SK-N-SH (cell line): ENCODE measurements at regions not wholly inside any gene's neighbourhood (a gene's known extent, or its start where the extent isn't known, plus 50 kb on each side); places are given as distances from the start of the nearest gene placed in this dataset.

Experiments used
- CTCF ChIA-PET: fragments of 300-600, 350-600 bp; formaldehyde crosslinking; extraction: SDS; loops from one replicate; lab custom pipeline; 2021; lab: Yijun Ruan, JAX
- POLR2A ChIA-PET: fragments of 350-600 bp; sonication (Branson Sonifier 250); formaldehyde crosslinking; extraction: SDS; loops from one replicate; lab custom pipeline; 2020; ENCODE audit warnings: antibody characterized with exemption, inconsistent platforms; lab: Yijun Ruan, JAX
- DNase-seq: peaks from one replicate; pipeline ENCODE4 v3.0.0; 2012
- H2AFZ ChIP-seq: fragments of 200-600 bp; sonication (generic); 2 replicates; pipeline ENCODE4 v1.8.1; 2016; ENCODE audit warnings: antibody characterized with exemption, mild to moderate bottlenecking, low read depth
- H3F3A ChIP-seq: fragments of 200-600 bp; sonication (generic); replicated peaks from 2 replicates; pipeline ENCODE3; 2016; ENCODE audit warnings: antibody characterized with exemption, mild to moderate bottlenecking; ENCODE audit not compliant: insufficient read depth
- H3K27ac ChIP-seq, 2 experiments: fragments of 200-500 bp in 1 of 2; fragments of 200-600 bp in 1 of 2; sonication (Bioruptor generic) in 1 of 2; sonication (generic), shearing (Covaris generic) in 1 of 2; 2 replicates each; pipeline versions ENCODE4 v1.5.1 to v1.6.1; 2014 to 2016; ENCODE audit warnings: low read depth in 2 of 2, inconsistent platforms in 1 of 2, low read length in 1 of 2, mild to moderate bottlenecking in 1 of 2, mixed read lengths in 1 of 2
- H3K27me3 ChIP-seq: fragments of 200-600 bp; sonication (generic), shearing (Covaris generic); 2 replicates; pipeline ENCODE4 v1.6.1; 2016; ENCODE audit warnings: mixed run types; ENCODE audit not compliant: insufficient read depth
- H3K36me3 ChIP-seq, 2 experiments: fragments of 200-500 bp in 1 of 2; fragments of 200-600 bp in 1 of 2; sonication (Bioruptor generic) in 1 of 2; sonication (generic) in 1 of 2; replicated peaks in 1 of 2; 2 replicates each; pipeline versions ENCODE3 to v1.5.1; 2014 to 2016; ENCODE audit warnings: low read length in 1 of 2, mild to moderate bottlenecking in 1 of 2; ENCODE audit not compliant: insufficient read depth in 2 of 2, control insufficient read depth in 1 of 2
- H3K4me1 ChIP-seq, 2 experiments: fragments of 200-500 bp in 1 of 2; fragments of 200-600 bp in 1 of 2; sonication (Bioruptor generic) in 1 of 2; sonication (generic), shearing (Covaris generic) in 1 of 2; 2 replicates each; pipeline versions ENCODE4 v1.5.1 to v1.6.1; 2014 to 2016; ENCODE audit warnings: low read depth in 1 of 2, low read length in 1 of 2, mixed run types in 1 of 2; ENCODE audit not compliant: insufficient read depth in 2 of 2, control insufficient read depth in 1 of 2
- H3K4me2 ChIP-seq: fragments of 200-600 bp; sonication (generic), shearing (Covaris generic); 2 replicates; pipeline ENCODE4 v1.6.1; 2017; ENCODE audit warnings: mixed run types
- H3K4me3 ChIP-seq, 2 experiments: fragments of 200-500 bp in 1 of 2; fragments of 200-600 bp in 1 of 2; sonication (Bioruptor generic) in 1 of 2; sonication (generic), shearing (Covaris generic) in 1 of 2; 2 replicates each; pipeline versions ENCODE4 v1.5.1 to v1.8.1; 2014 to 2016; ENCODE audit warnings: low read depth in 2 of 2, inconsistent platforms in 1 of 2, low read length in 1 of 2, mild to moderate bottlenecking in 1 of 2, mixed read lengths in 1 of 2, moderate library complexity in 1 of 2
- H3K79me2 ChIP-seq: fragments of 200-600 bp; sonication (generic); 2 replicates; pipeline ENCODE4 v1.8.1; 2017; ENCODE audit warnings: mild to moderate bottlenecking; ENCODE audit not compliant: insufficient read depth
- H3K9ac ChIP-seq: fragments of 200-600 bp; sonication (generic); 2 replicates; pipeline ENCODE4 v1.6.1; 2017; ENCODE audit warnings: mixed run types
- H3K9me2 ChIP-seq: fragments of 200-600 bp; sonication (generic); 2 replicates; pipeline ENCODE4 v1.6.1; 2017; ENCODE audit warnings: mixed run types
- H3K9me3 ChIP-seq: fragments of 200-600 bp; sonication (generic); 2 replicates; pipeline ENCODE4 v1.6.1; 2017; ENCODE audit warnings: mixed run types, mild to moderate bottlenecking, moderate library complexity
- H4K20me1 ChIP-seq: fragments of 200-600 bp; sonication (generic); 2 replicates; pipeline ENCODE4 v1.6.1; 2017; ENCODE audit warnings: mild to moderate bottlenecking, mixed run types; ENCODE audit not compliant: insufficient read depth
- CHD2 ChIP-seq: fragments of 150-350 bp; IDR thresholded peaks from 2 replicates; pipeline ENCODE4 v1.6.1; 2018; ENCODE audit warnings: low read length; ENCODE audit not compliant: partially characterized antibody
- CTCF ChIP-seq: fragments of 200-600 bp; sonication (generic); IDR thresholded peaks from 2 replicates; pipeline ENCODE4 v1.6.1; 2017; ENCODE audit warnings: antibody characterized with exemption, mild to moderate bottlenecking, moderate library complexity
- FOXJ3 ChIP-seq: sonication (generic); formaldehyde crosslinking; IDR thresholded peaks from 2 replicates; pipeline ENCODE4 v1.5.1; 2020; ENCODE audit warnings: mild to moderate bottlenecking, missing genetic modification reagents
- GATA2 ChIP-seq: sonication (generic); formaldehyde crosslinking; IDR thresholded peaks from 2 replicates; pipeline ENCODE4 v1.5.0; 2020; ENCODE audit warnings: mild to moderate bottlenecking, missing genetic modification reagents
- REST ChIP-seq: IDR thresholded peaks from 2 replicates; pipeline ENCODE4 v1.6.1; 2012; ENCODE audit warnings: mild to moderate bottlenecking, low read depth, low read length, moderate library complexity
- RFX5 ChIP-seq: IDR thresholded peaks from 2 replicates; pipeline ENCODE4 v1.6.1; 2012; ENCODE audit warnings: mild to moderate bottlenecking, improper control_type of control experiment, low read length
- USF1 ChIP-seq: IDR thresholded peaks from 2 replicates; pipeline ENCODE4 v1.4.0; 2012; ENCODE audit warnings: low read depth, borderline replicate concordance
- YY1 ChIP-seq: IDR thresholded peaks from 2 replicates; pipeline ENCODE4 v1.4.0; 2012; ENCODE audit warnings: low read depth, mild to moderate bottlenecking

GRCh38 chr14:38528582-38528981 lies 272.7 kb upstream of the CLEC14A start:
- H3K27me3 ChIP-seq, result no peaks in the 10 kb centered on the region
- H3K9ac ChIP-seq, result no peak overlapping the region
- TF ChIP-seq YY1 (no peak), RFX5 (no peak), FOXJ3 (no peak), CHD2 (no peak), REST (no peak), USF1 (no peak)
- H2AFZ ChIP-seq, result no peak overlapping the region
- ChIA-PET POLR2A (no interaction called here), CTCF (no interaction called here)
- H3K79me2 ChIP-seq, result no peaks in the 10 kb centered on the region
- no peaks in the 10 kb centered on the region for H4K20me1 ChIP-seq
- no peaks in the 10 kb centered on the region; a peak in 1 of 4 replicates for H3K4me1 ChIP-seq
- H3K27ac ChIP-seq, result no peak overlapping the region
- no peaks in the 10 kb centered on the region for H3K36me3 ChIP-seq
- no peaks in the 10 kb centered on the region for H3K9me2 ChIP-seq
- H3F3A ChIP-seq, result no peaks in the 10 kb centered on the region
- no peak overlapping the region for H3K4me3 ChIP-seq
- DNase-seq, result no peak
- no peak overlapping the region for H3K4me2 ChIP-seq
- no peaks in the 10 kb centered on the region for H3K9me3 ChIP-seq

- POLR2A ChIA-PET, result no interaction called here
- no peak for TF ChIP-seq GATA2 (CRISPR knock-in tag)
- no peak for TF ChIP-seq YY1
- TF ChIP-seq CTCF, result no peak
These were observed 271.6 kb upstream of the CLEC14A start for GRCh38 chr14:38527502-38527878.

More at GRCh38 chr14:38527502-38527878, 271.6 kb upstream of the CLEC14A start:
- no peaks in the 10 kb centered on the region for H3K27me3 ChIP-seq
- H3F3A ChIP-seq, result no peaks in the 10 kb centered on the region
- no peaks in the 10 kb centered on the region for H3K9me3 ChIP-seq
- DNase-seq, result no peak
- no peaks in the 10 kb centered on the region for H3K36me3 ChIP-seq
- CTCF ChIA-PET, result no interaction called here
- H3K4me3 ChIP-seq, result no peak overlapping the region
- H3K9ac ChIP-seq, result no peak overlapping the region
- no peaks in the 10 kb centered on the region for H3K9me2 ChIP-seq
- no peak overlapping the region for H2AFZ ChIP-seq
- H4K20me1 ChIP-seq, result no peaks in the 10 kb centered on the region
- no peaks in the 10 kb centered on the region; a peak in 1 of 4 replicates for H3K4me1 ChIP-seq
- H3K4me2 ChIP-seq, result no peak overlapping the region
- no peaks in the 10 kb centered on the region for H3K79me2 ChIP-seq
- H3K27ac ChIP-seq, result no peak overlapping the region
